Psoas muscle (tissue), 7 donors: ENCODE measurements at regions not wholly inside any gene's neighbourhood (a gene's known extent, or its start where the extent isn't known, plus 50 kb on each side); places are given as distances from the start of the nearest gene placed in this dataset.

Experiments
- ATAC-seq, 4 donors: fragments of 200-7000 bp; cut with Tn5 transposase; one replicate each; pipeline ENCODE4 v1.9.1; 2020; ENCODE audit warnings: moderate library complexity in 3 of 4, mild to moderate bottlenecking in 2 of 4
- DNase-seq, 2 donors: peaks; one replicate each; pipeline ENCODE4 v3.0.0-alpha.2; 2020
- H3K27ac ChIP-seq: fragments of 200-600 bp; one replicate; pipeline ENCODE4 v1.8.0; 2022
- H3K27me3 ChIP-seq, 3 donors: fragments of 200-600 bp in 1 of 3; one replicate each; pipeline versions ENCODE4 v1.6.1 to v1.8.0; 2013 to 2022; ENCODE audit warnings: low read length in 2 of 3, mild to moderate bottlenecking in 2 of 3, moderate library complexity in 1 of 3; ENCODE audit not compliant: insufficient read depth in 3 of 3
- H3K36me3 ChIP-seq, 2 donors: fragments of 200-600 bp in 1 of 2; one replicate each; pipeline versions ENCODE4 v1.6.1 to v1.8.0; 2013 to 2022; ENCODE audit warnings: low read depth in 1 of 2, mild to moderate bottlenecking in 1 of 2, moderate library complexity in 1 of 2; ENCODE audit not compliant: insufficient read depth in 1 of 2
- H3K4me1 ChIP-seq: fragments of 200-600 bp; one replicate; pipeline ENCODE4 v1.8.0; 2022
- H3K4me3 ChIP-seq: fragments of 200-600 bp; one replicate; pipeline ENCODE4 v1.8.0; 2022; ENCODE audit warnings: mild to moderate bottlenecking
- H3K9me3 ChIP-seq: fragments of 200-600 bp; one replicate; pipeline ENCODE4 v1.8.0; 2022
- WGBS, 3 donors: extraction: QIAGEN DNeasy Blood & Tissue Kit; methylation state at CpG; one replicate each; pipeline versions ENCODE4 v1.1.6 to v1.1.7; 2013; 5-methylcytosine and 5-hydroxymethylcytosine counted together
- intact Hi-C, 2 donors: fragments of 100-400 bp; cut with DNase I; formaldehyde crosslinking; loops; one replicate each; pipeline versions ENCODE4 v1.11.0 to v1.14.2; 2022
- TF ChIP-seq, protein P1 (sequence below): fragments of 200-600 bp; IDR thresholded peaks from one replicate; pipeline ENCODE4 v1.8.0; 2022; ENCODE audit warnings: antibody characterized with exemption
- donor health status: healthy with polysubstance abuse.
- donor health status: DM: no; HTN: no; CAD: no; lungs with moderate emphysema.
- donor health status: Bipolar disorder and iron deficiency.
- donor health status: healthy.
- donor health status: DM: yes; HTN: yes; CAD: no.
- donor health status: DM: no; HTN: no; CAD: no.
- donor health status: DM: yes; HTN: yes; CAD: no.

DNA sequence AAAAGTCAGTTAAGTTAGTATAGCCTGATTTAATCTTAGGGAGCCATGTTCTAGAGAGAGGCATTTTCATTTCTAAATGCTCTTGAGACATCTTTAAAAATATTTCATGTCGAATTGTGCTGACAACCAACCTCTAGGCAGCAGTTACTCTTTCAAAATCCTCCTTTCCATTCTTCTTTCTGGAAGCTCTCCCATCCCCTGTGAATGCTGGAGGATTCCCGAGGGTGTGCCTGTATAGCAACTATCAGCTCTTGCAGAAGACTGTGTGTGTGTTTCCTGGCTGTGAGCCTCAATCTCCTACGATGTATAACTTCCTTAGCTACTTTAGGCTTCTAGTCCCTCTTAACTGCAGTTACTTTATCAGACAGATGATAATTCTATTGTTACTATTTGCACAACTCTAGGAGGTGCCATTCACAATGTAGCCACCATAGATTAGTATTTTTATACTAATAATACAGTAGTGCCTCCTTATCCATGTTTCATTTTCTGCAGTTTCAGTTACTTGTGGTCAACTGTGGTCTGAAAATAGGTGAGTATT lies 250.3 kb downstream of the EDEM1 start:
- Histone ChIP-seq H3K4me3 (no peak overlapping the region), H3K27ac (no peak overlapping the region), H3K36me3 (no peaks in the 10 kb centered on the region), H3K9me3 (no peaks in the 10 kb centered on the region), H3K27me3 (no peaks in the 10 kb centered on the region), H3K4me1 (no peaks in the 10 kb centered on the region)
- no peak for DNase-seq
- 42 to 55% (median 43%) methylated on average over 3 of the region's 3 CpGs for WGBS, 3 donors
- ATAC-seq, result no peak
- intact Hi-C loops, result no loop called here
- TF ChIP-seq, protein P1, sequence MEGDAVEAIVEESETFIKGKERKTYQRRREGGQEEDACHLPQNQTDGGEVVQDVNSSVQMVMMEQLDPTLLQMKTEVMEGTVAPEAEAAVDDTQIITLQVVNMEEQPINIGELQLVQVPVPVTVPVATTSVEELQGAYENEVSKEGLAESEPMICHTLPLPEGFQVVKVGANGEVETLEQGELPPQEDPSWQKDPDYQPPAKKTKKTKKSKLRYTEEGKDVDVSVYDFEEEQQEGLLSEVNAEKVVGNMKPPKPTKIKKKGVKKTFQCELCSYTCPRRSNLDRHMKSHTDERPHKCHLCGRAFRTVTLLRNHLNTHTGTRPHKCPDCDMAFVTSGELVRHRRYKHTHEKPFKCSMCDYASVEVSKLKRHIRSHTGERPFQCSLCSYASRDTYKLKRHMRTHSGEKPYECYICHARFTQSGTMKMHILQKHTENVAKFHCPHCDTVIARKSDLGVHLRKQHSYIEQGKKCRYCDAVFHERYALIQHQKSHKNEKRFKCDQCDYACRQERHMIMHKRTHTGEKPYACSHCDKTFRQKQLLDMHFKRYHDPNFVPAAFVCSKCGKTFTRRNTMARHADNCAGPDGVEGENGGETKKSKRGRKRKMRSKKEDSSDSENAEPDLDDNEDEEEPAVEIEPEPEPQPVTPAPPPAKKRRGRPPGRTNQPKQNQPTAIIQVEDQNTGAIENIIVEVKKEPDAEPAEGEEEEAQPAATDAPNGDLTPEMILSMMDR, result no peak

DNA sequence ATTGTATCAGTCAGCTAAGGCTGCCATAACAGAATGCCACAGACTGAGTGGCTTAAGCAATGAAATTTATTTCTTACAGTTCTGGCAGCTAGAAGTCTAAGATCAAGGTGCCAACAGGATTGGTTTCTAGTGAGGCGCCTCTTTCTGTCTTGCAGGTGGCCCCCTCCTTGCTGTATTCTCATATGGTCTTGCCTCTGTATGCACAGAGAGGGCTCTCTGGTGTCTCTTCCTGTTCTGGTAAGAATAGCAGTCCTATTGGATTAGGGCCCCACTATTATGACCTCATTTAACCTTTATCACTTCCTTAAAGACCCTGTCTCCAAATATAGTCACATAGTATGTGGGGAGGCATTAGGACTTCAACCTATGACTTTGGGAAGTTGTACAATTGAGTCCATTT lies 253.9 kb downstream of the EDEM1 start:
- Histone ChIP-seq H3K9me3 (peaks cover 5% of the 10 kb centered on the region), H3K4me3 (no peak overlapping the region), H3K27ac (no peak overlapping the region), H3K27me3 (no peaks in the 10 kb centered on the region), H3K36me3 (no peaks in the 10 kb centered on the region), H3K4me1 (no peaks in the 10 kb centered on the region)
- DNase-seq (no peak), ATAC-seq (no peak)
- intact Hi-C loops, result no loop called here
- WGBS, 3 donors, result 78 to 94% (median 87%) methylated on average over 1 of the region's 1 CpG
- TF ChIP-seq, protein P1, result no peak

DNA sequence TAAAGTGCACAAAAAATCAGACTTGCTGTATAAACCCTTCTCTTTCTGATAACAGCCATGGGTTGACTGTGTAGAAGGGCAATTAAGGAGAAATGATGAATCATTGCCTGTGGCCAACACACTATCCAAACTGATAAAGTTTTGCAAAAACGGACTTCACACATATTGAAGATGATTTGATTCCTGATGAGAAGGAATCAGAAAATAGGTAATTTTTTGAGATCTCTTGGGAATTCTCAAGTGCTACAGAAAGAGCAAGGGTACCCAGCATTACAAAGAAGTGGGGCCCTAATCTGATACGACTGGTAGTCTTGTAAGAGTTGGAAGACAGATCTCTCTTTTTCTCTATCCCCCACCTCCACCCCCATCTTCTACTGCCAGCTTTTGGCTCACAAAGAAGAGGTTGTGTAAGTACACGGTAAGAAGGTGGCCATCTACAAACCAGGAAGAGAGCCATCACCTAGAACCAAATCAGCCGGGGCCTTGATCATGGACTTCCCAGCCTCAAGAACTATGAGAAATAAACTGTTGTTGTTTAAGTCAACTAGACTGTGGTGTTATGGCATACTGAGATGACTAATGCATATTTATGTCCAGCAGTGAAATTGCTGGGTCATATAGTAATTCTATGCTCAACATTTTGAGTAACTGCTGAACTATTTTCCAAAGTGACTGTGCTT lies 254.7 kb downstream of the EDEM1 start:
- Histone ChIP-seq H3K4me3 (no peak overlapping the region), H3K36me3 (no peaks in the 10 kb centered on the region), H3K27me3 (no peaks in the 10 kb centered on the region), H3K27ac (no peak overlapping the region), H3K4me1 (no peaks in the 10 kb centered on the region), H3K9me3 (peaks cover 5% of the 10 kb centered on the region)
- ATAC-seq (no peak), DNase-seq (no peak)
- TF ChIP-seq, protein P1, result no peak
- WGBS, 3 donors, result 75 to 89% (median 86%) methylated on average over 4 of the region's 4 CpGs
- intact Hi-C loops, result no loop called here

DNA sequence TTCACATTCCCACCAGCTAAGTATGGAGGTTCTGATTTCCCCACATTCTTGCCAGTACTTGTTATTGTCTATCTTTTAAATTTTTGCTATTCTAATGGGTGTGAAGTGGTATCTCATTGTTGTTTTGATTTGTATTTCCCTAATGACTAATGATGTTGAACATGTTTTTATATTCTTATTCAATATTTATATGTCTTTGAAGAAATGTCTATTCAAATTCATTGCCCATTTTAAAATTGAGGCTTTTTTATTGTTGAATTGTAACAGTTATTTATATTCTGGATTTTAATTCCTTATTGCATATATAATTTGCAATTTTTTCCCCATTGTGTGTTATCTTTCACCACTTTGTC lies 255.3 kb downstream of the EDEM1 start:
- Histone ChIP-seq H3K36me3 (no peaks in the 10 kb centered on the region), H3K27me3 (no peaks in the 10 kb centered on the region), H3K4me3 (no peak overlapping the region), H3K27ac (no peak overlapping the region), H3K4me1 (no peaks in the 10 kb centered on the region), H3K9me3 (peaks cover 5% of the 10 kb centered on the region)
- intact Hi-C loops, result no loop called here
- TF ChIP-seq, protein P1, result no peak
- ATAC-seq (no peak), DNase-seq (no peak)

DNA sequence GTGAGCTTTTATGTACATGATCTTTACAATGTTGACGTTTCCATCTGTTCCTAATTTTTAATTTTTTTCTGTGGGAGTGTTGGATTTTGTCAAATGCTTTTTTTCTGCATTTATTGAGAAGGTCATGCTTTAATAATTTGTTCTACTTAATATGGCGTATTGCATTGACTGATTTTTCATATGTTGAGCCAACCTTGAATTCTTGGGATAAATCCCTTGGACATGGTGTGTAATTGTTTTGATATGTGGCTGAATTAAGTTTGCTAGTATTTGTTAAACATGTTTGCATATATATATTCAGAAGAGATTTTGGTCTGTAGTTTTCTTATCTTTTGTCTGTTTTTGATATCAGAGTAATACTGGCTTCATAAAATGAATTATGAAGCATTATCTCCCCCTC lies 256.7 kb downstream of the EDEM1 start:
- intact Hi-C loops, result no loop called here
- Histone ChIP-seq H3K4me1 (no peaks in the 10 kb centered on the region), H3K9me3 (peaks cover 5% of the 10 kb centered on the region), H3K27me3 (no peaks in the 10 kb centered on the region), H3K36me3 (no peaks in the 10 kb centered on the region), H3K4me3 (no peak overlapping the region), H3K27ac (no peak overlapping the region)
- TF ChIP-seq, protein P1, result no peak
- ATAC-seq (no peak), DNase-seq (no peak)
- WGBS, 3 donors, result 29 to 59% (median 46%) methylated on average over 2 of the region's 2 CpGs
